ENCODE measurements at regions not wholly inside any gene's neighbourhood (a gene's known extent, or its start where the extent isn't known, plus 50 kb on each side); places are given as distances from the start of the nearest gene placed in this dataset.
"Not testable (repeated sequence)": the region's sequence is repeated elsewhere in the genome, so short reads cannot be mapped to it uniquely, and the experiment has no call there.

- TF ChIP-seq CTCF (IDR thresholded peaks at IDR 0.05; ENCODE audit: insufficient read depth, low read depth, low read length): no peak
- H3K4me3 ChIP-seq (ENCODE audit: low read depth, low read length): no peak overlapping the region
- DNase-seq (ENCODE audit: low read depth): peak; percentile 52
Observed at GRCh38 chr4:189204616-189205015, 736.1 kb upstream of the FRG1 start.

- no peak for TF ChIP-seq CTCF (IDR thresholded peaks at IDR 0.05; ENCODE audit: insufficient read depth, low read depth, low read length)
- H3K4me3 ChIP-seq (ENCODE audit: low read depth, low read length): no peak overlapping the region
- no peak for DNase-seq (ENCODE audit: low read depth)
Observed at GRCh38 chr4:189206953-189207352, 733.7 kb upstream of the FRG1 start.

DNA sequence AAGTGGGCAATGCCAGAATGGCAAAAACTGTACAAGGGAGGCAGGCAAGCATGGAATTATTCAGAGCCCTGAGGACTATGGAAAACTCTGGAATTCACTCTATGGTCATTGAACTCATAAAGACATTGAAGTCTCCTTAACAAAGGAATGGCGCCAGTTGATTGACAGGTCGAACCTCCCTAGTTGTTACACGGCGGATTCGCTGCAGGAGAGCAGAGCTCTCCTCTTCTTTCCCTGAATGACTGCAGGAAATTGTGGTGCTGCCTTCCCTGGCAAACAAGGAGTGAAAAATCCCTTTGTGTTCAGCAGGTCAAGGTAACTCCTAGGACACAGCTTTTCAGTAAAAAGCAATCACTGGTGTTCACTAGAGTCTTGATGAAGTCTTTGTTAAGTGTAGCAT is 732.8 kb upstream of the FRG1 start:
- no peak for TF ChIP-seq CTCF (IDR thresholded peaks at IDR 0.05; ENCODE audit: insufficient read depth, low read depth, low read length)
- no peak overlapping the region for H3K4me3 ChIP-seq (ENCODE audit: low read depth, low read length)
- no peak for DNase-seq (ENCODE audit: low read depth)

- H3K4me3 ChIP-seq (ENCODE audit: low read depth, low read length): no peak overlapping the region
- no peak for TF ChIP-seq CTCF (IDR thresholded peaks at IDR 0.05; ENCODE audit: insufficient read depth, low read depth, low read length)
- no peak for DNase-seq (ENCODE audit: low read depth)
Observed at GRCh38 chr4:189215574-189215973, 725.1 kb upstream of the FRG1 start.

- H3K4me3 ChIP-seq (ENCODE audit: low read depth, low read length): no peak overlapping the region
- TF ChIP-seq CTCF (IDR thresholded peaks at IDR 0.05; ENCODE audit: insufficient read depth, low read depth, low read length): no peak
- no peak for DNase-seq (ENCODE audit: low read depth)
Observed at GRCh38 chr4:189221691-189222090, 719.0 kb upstream of the FRG1 start.

DNA sequence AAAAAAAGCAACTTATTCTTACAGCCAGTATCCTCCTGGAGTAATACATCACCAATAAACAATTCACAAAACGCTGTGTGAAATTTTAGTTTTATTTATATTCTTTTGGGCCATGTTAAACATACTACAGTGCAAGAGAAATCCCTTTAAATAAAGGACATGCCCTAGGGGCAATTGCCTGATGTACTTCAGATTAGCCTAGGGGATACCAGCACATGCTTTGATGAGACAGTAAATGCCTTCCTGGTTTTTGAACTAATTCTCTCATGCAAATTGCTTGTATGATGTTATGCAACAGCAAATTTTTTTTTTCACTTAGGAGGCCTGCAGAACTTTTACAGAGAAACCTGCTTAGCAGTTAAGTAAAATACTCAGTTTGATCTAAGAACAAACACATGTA is 711.9 kb upstream of the FRG1 start:
- TF ChIP-seq CTCF (IDR thresholded peaks at IDR 0.05; ENCODE audit: insufficient read depth, low read depth, low read length): no peak
- no peak overlapping the region for H3K4me3 ChIP-seq (ENCODE audit: low read depth, low read length)
- no peak for DNase-seq (ENCODE audit: low read depth)

DNA sequence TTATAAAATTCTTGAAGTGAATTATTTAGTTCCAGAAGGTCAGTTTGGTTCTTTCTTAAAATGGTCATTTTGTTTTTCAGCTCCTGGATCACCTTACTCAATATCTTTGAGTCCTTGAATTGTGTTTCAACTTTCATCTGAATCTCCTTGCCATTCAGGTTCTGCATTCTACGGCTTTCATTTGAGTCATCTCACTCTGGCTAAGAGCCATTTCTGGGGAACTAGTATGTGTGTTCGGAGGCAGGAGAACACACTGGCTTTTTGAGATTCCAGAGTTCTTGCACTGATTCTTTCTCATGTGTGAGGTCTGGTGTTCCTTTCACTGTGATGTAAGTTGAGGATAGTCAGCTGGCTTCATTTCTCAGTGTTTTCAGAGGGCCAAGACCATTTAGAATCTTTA is 708.4 kb upstream of the FRG1 start:
- DNase-seq (ENCODE audit: low read depth): no peak
- no peak for TF ChIP-seq CTCF (IDR thresholded peaks at IDR 0.05; ENCODE audit: insufficient read depth, low read depth, low read length)
- H3K4me3 ChIP-seq (ENCODE audit: low read depth, low read length): no peak overlapping the region

- H3K4me3 ChIP-seq (ENCODE audit: low read depth, low read length); DNase-seq (ENCODE audit: low read depth): not testable (repeated sequence)
Observed at GRCh38 chr4:189233754-189234153, 706.9 kb upstream of the FRG1 start.

GRCh38 chr4:189234948-189235347 is 705.7 kb upstream of the FRG1 start:
- H3K4me3 ChIP-seq (ENCODE audit: low read depth, low read length); DNase-seq (ENCODE audit: low read depth): not testable (repeated sequence)
